GM12874 (cell line): ENCODE measurements at regions not wholly inside any gene's neighbourhood (a gene's known extent, or its start where the extent isn't known, plus 50 kb on each side); places are given as distances from the start of the nearest gene placed in this dataset.

ENCODE experiments used
- TF ChIP-seq, protein P1 (sequence below): IDR thresholded peaks from 2 replicates; pipeline ENCODE4 v1.5.1; 2011; ENCODE audit warnings: low read depth, mild to moderate bottlenecking, control low read depth, low read length, moderate library complexity; ENCODE audit not compliant: insufficient read depth

- TF ChIP-seq, protein P1, sequence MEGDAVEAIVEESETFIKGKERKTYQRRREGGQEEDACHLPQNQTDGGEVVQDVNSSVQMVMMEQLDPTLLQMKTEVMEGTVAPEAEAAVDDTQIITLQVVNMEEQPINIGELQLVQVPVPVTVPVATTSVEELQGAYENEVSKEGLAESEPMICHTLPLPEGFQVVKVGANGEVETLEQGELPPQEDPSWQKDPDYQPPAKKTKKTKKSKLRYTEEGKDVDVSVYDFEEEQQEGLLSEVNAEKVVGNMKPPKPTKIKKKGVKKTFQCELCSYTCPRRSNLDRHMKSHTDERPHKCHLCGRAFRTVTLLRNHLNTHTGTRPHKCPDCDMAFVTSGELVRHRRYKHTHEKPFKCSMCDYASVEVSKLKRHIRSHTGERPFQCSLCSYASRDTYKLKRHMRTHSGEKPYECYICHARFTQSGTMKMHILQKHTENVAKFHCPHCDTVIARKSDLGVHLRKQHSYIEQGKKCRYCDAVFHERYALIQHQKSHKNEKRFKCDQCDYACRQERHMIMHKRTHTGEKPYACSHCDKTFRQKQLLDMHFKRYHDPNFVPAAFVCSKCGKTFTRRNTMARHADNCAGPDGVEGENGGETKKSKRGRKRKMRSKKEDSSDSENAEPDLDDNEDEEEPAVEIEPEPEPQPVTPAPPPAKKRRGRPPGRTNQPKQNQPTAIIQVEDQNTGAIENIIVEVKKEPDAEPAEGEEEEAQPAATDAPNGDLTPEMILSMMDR: no peak
Measured at GRCh38 chr15:59792359-59792758, 103.2 kb upstream of the BNIP2 start.

DNA sequence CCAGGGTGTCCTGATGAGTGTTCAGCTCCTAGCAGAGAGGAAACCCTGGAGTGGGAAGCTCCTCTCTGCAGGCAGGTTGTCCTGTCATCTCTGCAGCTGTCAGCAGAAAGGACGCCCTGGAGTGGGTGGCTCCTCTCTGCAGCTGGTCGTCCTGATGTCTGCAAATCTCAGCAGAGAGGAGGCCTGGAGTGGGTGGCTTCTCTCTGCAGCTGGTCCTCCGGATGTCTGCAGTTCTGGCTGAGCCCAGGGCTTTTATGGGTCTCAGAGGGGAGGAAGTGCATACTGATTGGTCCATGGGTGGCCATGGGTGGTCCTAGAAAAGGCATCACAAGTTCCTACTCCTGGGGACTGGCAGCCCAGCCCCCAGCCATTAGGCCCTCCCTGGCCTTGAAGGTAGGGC is 102.6 kb upstream of the BNIP2 start:
- TF ChIP-seq, protein P1: no peak

- TF ChIP-seq, protein P1: no peak
Measured at GRCh38 chr15:59791079-59791478, 102.0 kb upstream of the BNIP2 start.

DNA sequence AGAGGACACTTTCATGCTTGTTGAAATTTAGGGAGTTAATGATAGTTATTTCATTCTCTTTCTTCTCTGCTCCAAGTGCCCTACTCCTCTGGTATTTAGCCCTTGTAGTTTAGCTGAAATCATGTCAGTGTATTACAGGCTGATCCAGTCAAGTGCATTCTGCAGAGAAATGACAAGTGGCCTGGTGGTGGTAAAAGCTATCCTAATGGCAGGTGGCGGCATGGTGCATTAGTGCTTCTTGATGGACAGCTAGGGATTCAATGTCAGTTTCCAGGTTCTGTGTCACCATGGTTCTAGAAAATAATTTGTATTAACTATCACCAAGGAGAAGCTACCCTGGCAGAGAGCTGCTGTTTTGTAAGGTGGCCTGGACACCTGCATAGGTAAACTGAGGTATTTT is 90.0 kb upstream of the BNIP2 start:
- TF ChIP-seq, protein P1: no peak

- TF ChIP-seq, protein P1: peak; percentile 11; the same call in 1 of the 2 replicates
Measured at GRCh38 chr15:59764775-59765174, 75.7 kb upstream of the BNIP2 start.

DNA sequence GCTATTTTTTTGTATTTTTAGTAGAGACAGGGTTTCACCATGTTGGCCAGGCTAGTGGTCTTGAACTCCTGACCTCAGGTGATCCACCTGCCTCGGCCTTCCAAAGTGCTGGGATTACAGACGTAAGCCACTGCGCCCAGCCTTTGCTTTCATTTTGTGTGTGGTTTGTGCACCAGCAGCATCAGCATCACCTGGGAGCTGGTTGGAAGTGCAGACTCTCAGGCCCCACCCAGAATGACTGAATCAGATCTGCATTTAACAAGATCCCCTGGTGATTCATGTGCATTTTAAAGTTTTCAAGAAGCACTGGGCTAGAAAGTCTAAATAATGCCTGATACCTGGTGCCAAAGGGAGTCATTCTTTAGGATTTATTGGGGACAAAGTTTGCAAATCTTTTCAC is 73.4 kb upstream of the BNIP2 start:
- TF ChIP-seq, protein P1: no peak

- TF ChIP-seq, protein P1: peak; percentile 29; the same call in 1 of the 2 replicates
Measured at GRCh38 chr15:59751552-59752413, 62.7 kb upstream of the BNIP2 start.
